Ureter (tissue), 1 donor: ENCODE measurements at regions not wholly inside any gene's neighbourhood (a gene's known extent, or its start where the extent isn't known, plus 50 kb on each side); places are given as distances from the start of the nearest gene placed in this dataset.
"Not testable (repeated sequence)": the region's sequence is repeated elsewhere in the genome, so short reads cannot be mapped to it uniquely, and the experiment has no call there.

Source experiments
- DNase-seq: peaks from one replicate; pipeline ENCODE4 v3.0.0-alpha.2; 2020; ENCODE audit warnings: low spot score
- donor health status: DM: yes; HTN: yes; CAD: no.

DNA sequence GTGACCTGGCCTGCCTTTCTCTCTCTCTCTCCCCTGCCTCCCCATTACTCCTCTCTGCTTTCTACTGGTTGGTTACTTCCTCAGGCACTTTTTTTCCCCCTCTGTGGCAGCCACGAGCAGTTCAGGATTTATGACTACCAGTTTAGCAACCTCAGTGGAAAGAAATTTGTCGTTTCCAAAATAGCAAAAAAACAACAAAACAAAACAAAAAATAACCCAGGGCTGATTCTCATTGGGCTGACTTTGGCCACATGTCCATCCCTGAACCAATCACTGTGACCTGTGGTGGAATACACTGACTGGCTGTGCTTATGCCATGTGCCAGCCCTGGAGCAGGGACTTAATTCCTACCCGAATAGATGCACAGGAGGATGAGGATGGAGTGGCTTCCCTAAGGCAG is 137.4 kb downstream of the TFAP2C start:
- DNase-seq, result no peak

DNA sequence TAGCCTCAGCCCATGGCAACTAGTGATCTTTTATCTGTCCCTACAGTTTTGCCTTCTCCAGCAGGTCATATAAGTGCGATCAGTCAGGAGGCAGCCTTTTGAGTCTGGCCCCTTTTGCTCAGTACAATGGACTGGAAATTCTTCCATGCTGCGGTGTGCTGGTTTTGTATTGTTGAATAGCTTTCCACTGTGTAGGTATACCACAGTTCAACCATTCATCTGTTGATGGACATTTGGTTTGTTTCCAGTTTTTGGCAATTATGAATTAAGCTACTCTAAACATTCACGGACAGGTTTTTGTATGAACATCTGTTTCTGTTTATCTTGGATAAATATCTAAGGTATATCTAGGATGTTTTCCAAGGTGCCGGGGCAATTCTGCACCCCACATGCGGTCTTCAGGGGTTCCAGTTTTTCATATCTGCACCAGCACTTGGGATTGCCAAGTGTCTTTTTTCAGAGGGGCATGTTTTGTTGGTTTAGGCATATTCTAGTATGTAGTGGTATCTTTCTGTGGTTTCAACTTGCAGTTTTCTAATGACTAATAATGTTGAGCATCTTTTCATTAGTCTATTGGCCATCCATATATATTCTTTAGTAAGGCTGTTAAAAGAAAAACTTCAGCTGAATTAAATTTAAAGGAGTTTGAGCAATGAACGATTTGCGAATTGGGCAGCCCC is 141.0 kb downstream of the TFAP2C start:
- DNase-seq, result no peak

DNA sequence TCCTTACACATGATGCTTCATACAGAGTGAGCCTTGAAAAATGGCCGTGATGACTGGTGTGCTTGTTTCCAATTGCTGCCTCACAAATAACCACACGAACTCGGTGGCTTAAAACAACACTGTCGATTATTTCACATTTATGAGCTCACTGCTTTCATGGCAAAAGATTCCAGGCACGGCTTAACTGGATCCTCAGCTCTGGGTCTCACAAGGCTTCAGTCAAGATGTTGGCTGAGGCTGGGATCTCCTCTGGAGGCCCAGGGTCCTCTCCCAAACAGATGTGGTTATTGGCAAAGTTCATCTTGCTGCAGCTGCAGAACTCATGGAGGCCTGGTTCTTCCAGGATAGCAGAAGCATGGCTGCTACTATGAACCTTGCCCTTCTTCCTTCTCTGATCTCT is 144.6 kb downstream of the TFAP2C start:
- DNase-seq, result no peak

DNA sequence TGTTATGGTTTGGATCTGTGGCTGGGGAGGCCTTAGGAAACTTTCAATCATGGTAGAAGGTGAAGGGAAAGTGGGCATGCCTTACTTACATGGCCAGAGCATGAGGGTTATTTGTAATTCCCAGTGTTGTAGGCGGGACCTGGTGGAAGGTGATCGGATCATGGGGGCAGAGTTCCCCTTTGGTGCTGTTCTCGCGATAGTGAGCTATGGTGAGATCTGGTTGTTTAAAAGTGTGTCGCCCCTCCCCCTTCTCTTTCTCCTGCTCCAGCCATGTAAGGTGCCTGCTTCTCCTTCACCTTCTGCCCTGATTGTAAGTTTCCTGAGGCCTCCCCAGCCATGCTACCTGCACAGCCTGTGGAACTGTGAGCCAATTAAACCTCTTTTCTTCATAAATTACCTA is 145.8 kb downstream of the TFAP2C start:
- DNase-seq, result no peak

DNA sequence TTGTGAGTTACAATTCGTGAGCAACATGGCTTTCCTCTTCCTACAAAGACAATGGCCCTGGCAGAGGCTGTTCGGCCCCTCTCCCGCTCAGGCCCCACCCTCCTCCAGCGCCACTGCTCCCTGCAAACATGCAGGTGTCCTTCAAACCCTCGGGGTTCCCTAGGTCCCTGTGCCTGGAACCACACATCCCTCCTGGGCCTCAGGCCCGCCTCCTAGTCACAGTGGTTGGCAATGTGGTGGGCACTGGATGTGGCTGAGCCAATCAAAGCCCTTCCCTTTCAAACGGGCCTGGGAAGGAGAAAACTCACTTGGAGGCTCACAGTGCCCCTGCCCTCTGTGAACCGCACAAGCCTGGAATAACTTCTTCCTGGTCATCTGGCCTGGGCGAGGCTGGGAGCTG is 147.2 kb downstream of the TFAP2C start:
- no peak for DNase-seq

DNA sequence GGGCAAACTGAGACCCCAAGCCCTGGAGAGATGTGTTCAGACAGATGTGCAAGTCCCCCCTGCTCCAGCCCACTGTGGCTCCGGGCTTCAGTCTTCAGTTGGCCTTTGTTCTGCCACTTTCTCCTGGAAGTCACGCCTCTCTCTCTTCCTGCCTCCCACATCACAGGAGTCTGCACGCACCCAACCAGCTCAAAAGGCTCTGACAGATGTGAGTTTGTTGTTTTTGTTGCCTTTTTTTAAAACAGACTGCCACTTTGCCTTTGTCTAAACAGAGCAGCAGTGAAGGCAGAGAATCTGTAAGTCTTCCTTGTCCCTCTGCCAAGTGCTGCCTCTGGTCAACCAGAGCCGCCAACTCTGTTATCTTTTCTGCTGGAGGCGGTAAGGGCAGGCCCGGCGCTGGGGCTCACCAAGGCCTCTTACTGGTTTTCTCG is 149.7 kb downstream of the TFAP2C start:
- DNase-seq, result peak; percentile 50

DNA sequence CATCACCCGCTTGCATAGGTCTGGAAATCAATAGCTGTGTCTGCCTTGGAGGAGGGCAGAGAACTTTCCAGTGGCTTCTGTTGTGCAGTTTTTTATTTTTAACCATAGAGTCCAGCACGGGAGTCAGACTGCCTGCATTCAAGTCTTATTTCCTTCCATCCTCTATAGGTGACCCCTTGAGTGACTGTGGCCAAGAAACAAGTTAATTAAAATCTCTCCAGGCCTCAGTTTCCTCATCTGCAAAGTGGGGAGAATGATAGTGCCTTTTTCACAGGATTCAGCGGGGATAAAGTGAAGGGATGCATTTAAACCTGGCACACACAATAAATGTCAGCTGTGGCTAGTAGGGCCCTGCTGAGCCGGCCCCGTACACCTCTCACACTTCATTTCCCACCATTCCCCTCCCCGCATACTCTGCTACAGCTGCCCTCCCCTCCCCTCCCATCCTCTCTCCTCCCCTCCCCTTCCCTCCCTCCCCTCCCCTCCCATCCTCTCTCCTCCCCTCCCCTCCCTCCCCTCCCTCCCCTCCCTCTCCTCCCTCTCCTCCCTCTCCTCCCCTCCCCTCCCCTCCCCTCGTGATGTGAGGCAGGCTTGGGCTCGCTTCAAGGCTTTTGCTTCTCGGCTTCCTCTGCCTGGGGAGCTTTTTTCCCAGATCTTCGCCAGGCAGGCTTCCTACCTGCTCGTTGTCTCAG is 150.5 kb downstream of the TFAP2C start:
- DNase-seq, result peak; percentile 52

DNA sequence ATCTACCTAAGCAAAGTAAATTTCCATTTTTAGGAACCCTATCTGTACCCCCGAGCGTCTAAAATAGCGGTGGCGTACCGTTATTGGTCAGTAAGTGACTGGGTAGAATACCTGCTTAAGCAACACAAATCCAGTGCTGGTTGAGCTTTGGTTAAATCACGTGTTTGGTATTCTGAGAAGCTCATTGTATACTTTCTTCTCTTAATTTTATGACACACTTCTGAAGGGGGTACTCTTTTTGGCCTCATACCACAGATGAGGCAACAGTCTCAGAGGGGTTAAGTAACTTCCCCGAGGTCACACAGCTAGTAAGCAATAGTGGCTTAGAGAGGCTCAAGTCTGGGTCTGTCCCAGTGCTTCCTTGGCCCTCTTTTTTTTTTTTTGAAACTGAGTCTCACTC is 151.2 kb downstream of the TFAP2C start:
- DNase-seq, result no peak

DNA sequence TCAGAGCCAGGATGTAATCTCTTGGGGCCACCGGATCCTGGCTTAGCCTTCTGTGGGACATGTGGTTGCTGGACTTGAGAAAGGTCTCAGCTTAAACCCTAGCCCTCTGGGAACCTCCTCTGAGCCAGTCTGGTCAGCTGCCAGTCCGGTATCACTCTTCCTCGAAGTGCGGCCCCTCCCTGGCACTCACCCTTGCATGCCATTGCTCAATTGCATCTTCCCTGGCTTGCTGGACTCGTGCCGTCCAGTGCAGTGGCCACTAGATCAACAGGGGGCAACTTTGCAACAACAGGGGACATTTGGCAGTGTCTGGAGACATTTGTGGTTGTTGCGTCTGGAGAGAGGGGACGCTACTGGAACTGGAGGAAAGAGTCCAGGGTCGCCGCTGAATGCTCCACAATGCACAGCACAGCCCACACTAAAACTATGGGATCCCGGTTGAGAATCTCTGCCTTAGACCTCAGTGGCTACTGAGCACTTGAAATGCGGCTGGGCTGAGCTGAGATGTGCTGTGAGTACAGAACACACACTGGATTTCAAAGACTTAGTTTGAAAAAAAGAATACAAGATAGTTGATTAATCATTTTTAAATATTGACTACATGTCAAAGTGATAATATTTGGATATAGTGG is 152.1 kb downstream of the TFAP2C start:
- peak; percentile 55 for DNase-seq

DNA sequence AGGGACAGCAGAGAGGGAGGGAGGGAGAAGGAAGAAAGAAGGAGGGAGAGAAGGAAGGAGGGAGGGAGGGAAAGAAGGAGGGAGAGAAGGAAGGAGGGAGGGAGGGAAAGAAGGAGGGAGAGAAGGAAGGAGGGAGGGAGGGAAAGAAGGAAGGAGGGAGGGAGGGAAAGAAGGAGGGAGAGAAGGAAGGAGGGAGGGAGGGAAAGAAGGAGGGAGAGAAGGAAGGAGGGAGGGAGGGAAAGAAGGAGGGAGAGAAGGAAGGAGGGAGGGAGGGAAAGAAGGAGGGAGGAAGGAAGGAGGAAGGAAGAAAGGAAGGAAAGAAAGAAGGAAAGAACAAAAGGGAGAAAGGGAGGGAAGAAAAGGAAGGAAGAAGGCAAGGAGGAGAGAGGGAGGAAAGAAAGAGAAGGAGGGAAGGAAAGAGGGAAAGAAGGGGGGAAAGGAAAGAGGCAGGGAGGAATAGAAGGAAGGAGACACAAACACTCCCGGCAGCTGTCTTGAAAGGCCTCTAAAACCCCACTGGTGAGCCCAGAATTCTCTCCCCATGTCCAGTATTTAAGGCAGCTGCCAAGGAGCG is 153.0 kb downstream of the TFAP2C start:
- DNase-seq, result not testable (repeated sequence)

DNA sequence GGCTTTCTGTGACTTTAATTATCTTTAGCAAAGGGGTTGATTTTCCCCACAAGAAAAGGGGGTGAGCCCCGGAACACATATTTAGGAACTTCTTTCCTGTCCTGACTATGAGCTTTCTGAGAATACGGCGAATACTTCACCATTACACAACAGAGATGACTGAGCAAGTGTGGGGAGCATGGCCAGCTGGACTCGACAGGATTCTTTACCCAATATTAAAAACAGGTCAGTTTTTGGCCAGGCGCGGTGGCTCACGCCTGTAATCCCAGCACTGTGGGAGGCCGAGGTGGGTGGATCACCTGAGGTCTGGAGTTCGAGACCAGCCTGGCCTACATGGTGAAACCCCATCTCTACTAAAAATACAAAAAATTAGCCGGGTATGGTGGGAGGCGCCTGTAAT is 153.7 kb downstream of the TFAP2C start:
- DNase-seq, result not testable (repeated sequence)

DNA sequence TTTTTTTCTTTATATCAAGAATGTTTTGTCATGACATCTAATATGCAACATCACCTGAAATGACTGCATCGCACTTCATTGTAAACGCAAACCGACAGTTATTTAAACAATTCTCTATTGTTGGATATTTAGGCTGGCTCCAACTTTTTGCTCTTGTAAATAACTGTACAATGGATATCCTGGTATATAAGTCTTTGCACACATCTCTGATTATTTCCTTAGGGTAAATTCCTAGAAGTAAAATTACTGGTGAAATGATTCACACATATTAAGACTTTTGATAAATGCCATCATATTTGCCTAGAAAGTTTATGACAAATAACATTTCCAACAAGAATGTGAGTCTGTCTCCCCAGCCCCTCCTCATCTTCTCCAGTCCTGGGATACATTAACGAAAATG is 154.7 kb downstream of the TFAP2C start:
- no peak for DNase-seq

DNA sequence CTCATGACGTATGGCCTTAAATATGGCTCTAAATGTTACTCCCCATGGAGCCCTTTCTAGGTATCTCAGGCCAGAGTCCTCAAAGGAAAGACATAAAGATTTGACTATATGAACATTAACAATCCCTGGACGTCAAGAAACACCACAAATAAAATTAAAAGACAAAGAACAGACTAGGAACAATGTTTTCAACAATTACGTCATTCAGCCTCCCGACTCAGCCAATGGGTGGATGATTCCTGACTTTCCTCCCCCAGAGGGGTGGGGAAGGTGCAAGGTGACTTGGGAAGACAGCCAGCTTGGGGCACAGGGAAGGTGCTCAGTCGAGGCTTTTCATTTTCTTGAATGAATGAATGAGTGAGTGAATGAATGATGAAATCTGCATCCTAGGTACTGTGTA is 157.4 kb downstream of the TFAP2C start:
- DNase-seq, result no peak

DNA sequence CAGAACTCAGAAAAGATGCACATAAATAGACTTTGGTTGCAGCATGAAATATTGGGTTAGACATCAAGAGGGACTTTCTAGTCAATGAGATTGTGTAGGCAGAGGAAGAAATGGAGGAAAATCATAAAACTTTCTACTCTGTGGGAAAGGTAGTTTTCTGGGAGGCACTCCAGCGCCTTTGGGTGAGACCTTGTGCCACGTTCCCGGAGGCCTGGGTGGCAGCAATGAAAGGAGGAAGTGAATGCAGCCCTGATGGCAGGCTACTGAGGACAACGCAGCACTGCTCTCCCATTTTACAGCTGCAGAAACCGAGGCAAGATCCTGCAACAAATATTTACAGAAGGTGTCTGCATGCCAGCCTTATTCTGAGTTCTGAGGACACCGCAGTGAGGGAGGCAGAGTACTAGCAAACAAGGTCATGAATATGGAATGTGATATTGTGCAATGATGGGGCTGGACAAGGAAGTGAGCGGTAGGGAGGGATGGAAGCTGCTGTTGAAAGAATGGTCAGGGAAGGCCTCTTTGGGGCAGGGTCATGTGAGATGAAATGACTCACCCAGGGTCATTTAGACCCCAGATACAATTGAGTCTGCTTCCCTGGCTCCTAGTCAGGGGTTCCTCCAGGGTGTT is 159.1 kb downstream of the TFAP2C start:
- peak; percentile 66 for DNase-seq

DNA sequence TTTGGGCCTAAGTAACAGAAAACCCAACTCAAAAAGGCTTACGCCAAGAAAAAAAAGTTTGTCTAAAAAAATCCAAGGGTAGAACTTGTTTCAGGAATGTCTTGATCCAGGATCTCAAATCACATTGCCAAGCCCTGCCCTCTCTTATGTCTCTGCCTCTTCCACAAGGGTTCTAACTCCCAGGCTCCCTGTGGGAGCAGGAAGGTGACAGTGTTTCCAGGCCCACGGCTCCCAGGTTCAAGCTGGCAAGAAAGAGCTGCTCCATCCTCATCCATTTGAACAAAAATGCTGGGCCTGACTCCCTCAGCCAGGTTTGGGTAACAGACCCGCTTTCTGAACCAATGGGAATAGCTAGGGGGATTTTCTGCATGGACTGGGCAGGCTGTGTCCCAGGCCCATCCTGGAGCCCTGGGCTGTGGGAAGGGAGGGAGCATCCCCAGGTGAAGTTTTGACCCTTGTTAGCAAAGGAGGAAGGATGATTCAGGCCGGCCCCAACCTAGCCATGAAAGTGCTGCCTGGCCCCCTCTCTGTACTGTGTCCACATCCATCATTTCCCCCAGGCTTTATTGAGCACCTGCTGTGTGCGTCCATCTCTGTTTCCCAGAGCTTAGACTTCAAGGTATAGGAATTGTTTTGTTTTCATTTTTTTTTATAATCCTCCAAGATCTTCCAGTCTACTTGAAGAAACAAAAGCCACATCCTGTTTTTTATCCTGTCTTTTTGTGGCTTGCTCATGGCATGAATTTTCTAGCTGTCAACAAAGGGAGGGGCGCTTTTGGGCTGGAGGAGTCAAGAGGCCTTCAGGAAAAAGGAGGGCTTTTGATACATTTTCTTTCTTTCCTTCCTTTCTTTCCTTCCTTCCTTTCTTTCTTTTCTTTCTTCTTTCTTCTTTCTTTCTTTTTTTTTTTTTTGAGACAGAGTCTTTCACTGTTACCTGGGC is 159.8 kb downstream of the TFAP2C start:
- no peak for DNase-seq

DNA sequence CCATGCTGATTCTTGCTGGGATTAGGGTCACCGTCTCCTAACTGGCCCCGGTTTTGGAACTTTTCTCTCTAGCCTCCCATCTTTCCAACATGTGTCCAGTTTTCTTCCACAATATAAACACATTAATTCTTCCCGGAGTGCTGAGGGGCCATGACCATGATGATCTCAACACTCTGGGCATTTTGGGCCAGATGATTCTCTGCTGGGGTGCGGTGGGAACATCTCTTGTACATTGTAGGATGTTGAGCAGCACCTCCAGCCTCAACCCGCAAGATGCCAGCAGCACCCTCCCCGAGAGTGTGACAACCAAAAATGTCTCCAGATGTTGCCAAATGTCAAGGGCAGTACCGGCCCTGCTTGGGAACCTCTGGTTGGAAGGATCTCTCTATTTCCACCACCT is 164.8 kb downstream of the TFAP2C start:
- no peak for DNase-seq

DNA sequence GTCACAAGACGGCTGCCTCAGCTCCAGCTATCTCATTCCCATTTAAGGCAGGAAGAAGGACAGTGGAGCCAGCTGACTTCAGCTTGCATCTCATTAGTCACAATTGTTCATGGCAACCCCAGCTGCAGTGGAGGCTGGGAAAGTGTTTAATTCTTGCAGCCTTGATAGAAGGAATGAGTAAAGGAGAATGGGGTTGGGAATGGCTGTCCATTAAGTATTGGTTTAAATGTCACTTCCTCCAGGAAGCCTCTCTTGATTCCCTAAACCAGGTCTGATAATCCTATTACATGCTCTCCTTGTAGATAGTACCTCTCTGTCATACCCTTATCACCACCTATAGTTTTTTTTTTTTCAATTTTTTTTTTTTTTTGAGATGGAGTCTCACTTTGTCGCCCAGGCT is 166.4 kb downstream of the TFAP2C start:
- DNase-seq, result no peak

DNA sequence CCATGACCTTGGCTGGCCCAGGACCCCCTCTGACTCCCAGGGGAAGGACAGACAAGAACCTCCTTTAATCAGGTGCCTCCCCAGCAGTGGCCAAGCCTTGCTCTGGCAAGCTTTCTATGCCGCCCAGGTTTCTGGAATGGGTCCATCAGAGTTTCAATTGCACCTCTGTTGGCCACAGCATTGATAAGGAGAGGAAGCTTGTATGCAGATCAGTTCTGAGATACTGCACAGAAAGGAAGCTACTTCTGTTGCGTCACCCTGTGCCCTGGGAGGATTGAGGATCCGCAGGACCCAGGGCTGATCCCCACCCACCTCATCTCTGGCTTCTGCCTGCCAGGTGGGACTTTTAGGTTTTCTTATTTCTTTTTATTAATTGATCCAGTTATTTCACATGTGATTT is 167.2 kb downstream of the TFAP2C start:
- DNase-seq, result no peak

DNA sequence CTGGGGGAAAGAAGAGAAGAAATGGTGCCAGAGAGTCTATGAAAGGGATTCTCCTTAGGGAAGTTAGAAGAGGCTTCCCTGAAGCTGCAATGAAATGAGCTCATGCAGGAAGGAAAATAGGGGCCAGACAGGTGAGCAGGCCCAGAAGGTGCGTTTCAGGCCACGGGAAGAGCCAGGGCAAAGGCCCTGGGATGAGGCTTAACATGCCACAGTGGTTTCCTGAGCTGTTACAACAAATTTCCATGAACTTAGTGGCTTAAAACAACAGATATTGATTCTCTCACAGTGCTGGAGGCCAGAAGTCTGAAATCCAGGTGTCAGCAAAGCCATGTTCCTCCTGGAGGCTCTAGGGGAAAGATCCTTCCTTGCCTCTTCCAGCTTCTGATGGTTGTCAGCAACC is 167.9 kb downstream of the TFAP2C start:
- DNase-seq, result no peak

DNA sequence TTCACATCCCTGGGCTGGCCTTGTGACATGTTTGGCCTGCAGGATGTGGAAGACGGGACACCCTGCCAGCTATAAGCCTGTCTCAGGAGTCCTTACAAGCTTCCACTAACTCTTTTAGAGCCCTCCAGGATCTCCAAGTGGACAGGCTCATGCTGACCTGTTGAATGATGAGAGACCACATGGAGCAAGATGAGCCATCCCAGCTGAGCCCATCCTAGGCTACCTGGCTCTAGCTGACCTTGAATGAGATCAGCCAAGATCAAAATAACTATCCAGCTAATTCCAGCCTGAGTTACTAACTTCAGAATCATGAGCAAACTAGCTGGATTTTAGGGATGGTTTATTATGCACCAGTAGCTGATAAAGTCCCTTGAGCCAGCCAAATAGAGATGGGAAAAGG is 169.5 kb downstream of the TFAP2C start:
- no peak for DNase-seq

DNA sequence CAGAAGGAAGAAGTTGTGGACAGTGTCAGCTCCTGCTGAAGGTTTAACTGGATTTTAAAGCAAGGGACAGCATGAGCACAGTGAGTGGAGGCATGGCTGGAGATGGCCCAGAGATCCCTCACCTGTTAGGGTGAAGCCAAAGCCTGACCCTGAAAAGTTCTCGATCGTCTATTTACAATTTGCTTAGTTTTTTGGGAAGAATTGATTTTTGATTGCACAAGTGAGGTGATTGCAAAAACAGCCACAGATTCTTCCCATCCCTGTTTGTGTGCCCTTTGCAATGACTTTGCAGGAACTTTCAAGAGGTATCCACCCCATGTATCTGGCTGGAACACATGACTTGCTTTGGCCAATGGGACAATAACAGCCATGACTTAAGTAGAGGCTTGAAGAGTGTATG is 170.1 kb downstream of the TFAP2C start:
- DNase-seq, result no peak
